ENCODE measurements at regions not wholly inside any gene's neighbourhood (a gene's known extent, or its start where the extent isn't known, plus 50 kb on each side); places are given as distances from the start of the nearest gene placed in this dataset.

DNA sequence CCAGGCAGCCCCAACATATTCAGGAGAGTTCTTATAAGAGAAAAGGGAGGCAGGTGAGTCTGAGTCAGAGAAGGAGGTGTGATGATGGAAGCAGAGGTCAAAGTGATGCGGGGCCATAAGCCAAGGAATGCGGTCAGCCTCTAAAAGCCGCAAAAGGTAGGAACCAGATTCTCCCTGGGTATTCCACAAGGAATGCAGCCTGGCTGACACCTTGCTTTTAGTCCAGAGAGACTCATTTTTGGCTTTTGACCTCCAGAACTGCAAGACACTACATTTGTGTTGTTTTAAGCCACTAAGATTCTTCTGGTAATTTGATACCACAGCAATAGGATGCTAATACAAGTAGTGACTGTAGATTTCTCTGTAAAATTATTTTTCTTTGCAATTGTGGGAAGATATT is 151.5 kb upstream of the EEPD1 start:
- no peaks in the 10 kb centered on the region for H3K79me1 ChIP-seq (ENCODE audit: insufficient read depth, low read depth, low read length, poor library complexity, severe bottlenecking)

More for the DNA sequence above, 151.5 kb upstream of the EEPD1 start:
- H2BK20ac ChIP-seq (ENCODE audit: low read depth, low read length, poor library complexity, severe bottlenecking), result no peak overlapping the region
- H3K23me2 ChIP-seq (ENCODE audit: insufficient read length, low read depth, low read length, poor library complexity, severe bottlenecking), result no peaks in the 10 kb centered on the region
- H2BK5ac ChIP-seq (ENCODE audit: insufficient read length, low read length), result no peak overlapping the region
- H3K9me3 Mint-ChIP-seq, result peaks cover 5 to 9% of the 10 kb centered on the region in 2 experiments; a peak in 4 of 5 replicates
- no peak overlapping the region for H3K18ac ChIP-seq (ENCODE audit: insufficient read length, low read depth, low read length)
- H2AK5ac ChIP-seq (ENCODE audit: insufficient read length, low read length), result no peak overlapping the region
- H2BK15ac ChIP-seq (ENCODE audit: low read depth, low read length), result no peak overlapping the region
- no peak for DNase-seq
- H2BK12ac ChIP-seq (ENCODE audit: insufficient read length, low read depth, low read length), result no peak overlapping the region
- H4K91ac ChIP-seq (ENCODE audit: insufficient read length, low read depth, low read length), result no peak overlapping the region
- H4K20me1 ChIP-seq (ENCODE audit: control insufficient read depth, insufficient read depth, insufficient read length), result no peaks in the 10 kb centered on the region
- no peak overlapping the region for H3K14ac ChIP-seq (ENCODE audit: insufficient read depth, low read length)
- no peaks in the 10 kb centered on the region for H3K27me3 ChIP-seq (ENCODE audit: insufficient read depth, low read length)
- H3K9ac ChIP-seq (ENCODE audit: extremely low read depth, insufficient read length, low read length), result no peak overlapping the region
- no peak overlapping the region for H2AFZ ChIP-seq (ENCODE audit: low read length)
- H3K79me2 ChIP-seq (ENCODE audit: insufficient read depth, low read length), result no peaks in the 10 kb centered on the region
- H3K4me1 Mint-ChIP-seq, result no peaks in the 10 kb centered on the region
- H2BK120ac ChIP-seq (ENCODE audit: low read depth, low read length, poor library complexity, severe bottlenecking), result no peak overlapping the region
- H3K9me3 ChIP-seq (ENCODE audit: control insufficient read depth, low read depth, low read length), result no peaks in the 10 kb centered on the region
- no CpG with 5 or more reads among the region's 3 CpGs for WGBS (ENCODE audit: extremely low coverage, insufficient read length, low lambda C conversion rate)
- H3K27me3 Mint-ChIP-seq (ENCODE audit: low read depth), result peaks cover 1% of the 10 kb centered on the region; the same call in 1 of the 2 replicates
- H3K36me3 Mint-ChIP-seq (ENCODE audit: insufficient read depth in 1 of 3, low read depth in 3 of 3), result peaks cover 0 to 7% (median 2%) of the 10 kb centered on the region in 3 experiments; a peak in 3 of 7 replicates
- no peak overlapping the region for H3K23ac ChIP-seq (ENCODE audit: insufficient read length, low read depth, low read length)
- no peak overlapping the region for H4K8ac ChIP-seq (replicated peaks; ENCODE audit: insufficient read length, low read depth, low read length)
- H3K4me1 ChIP-seq (ENCODE audit: insufficient read depth, low read length), result no peaks in the 10 kb centered on the region
- no peak overlapping the region for H3K4ac ChIP-seq (ENCODE audit: low read depth, low read length)
- no peak overlapping the region for H3K56ac ChIP-seq (ENCODE audit: insufficient read length, low read depth, low read length)
- H3K27ac ChIP-seq (ENCODE audit: insufficient read length, low read depth, low read length), result no peak overlapping the region
- no peak overlapping the region for H3K4me2 ChIP-seq (ENCODE audit: insufficient read depth, insufficient read length, low read length)
- no peak overlapping the region for H3K4me3 Mint-ChIP-seq
- H4K5ac ChIP-seq (ENCODE audit: insufficient read length, low read depth, low read length), result no peak overlapping the region
- H3T11ph ChIP-seq (ENCODE audit: low read length), result no peak overlapping the region
- H3K27ac Mint-ChIP-seq, result no peak overlapping the region
- no peak for TF ChIP-seq CTCF (conservative IDR thresholded peaks at IDR 0.05)
